ENCODE measurements at regions not wholly inside any gene's neighbourhood (a gene's known extent, or its start where the extent isn't known, plus 50 kb on each side); places are given as distances from the start of the nearest gene placed in this dataset.

- Histone ChIP-seq H3K27me3 (ENCODE audit: control insufficient read depth in 2 of 2, insufficient read depth in 1 of 2, low read length in 1 of 2) (no peaks in the 10 kb centered on the region), H3K27ac (ENCODE audit: low read depth in 1 of 2, low read length in 1 of 2) (no peak overlapping the region), H3K4me3 (ENCODE audit: low read length in 2 of 2) (no peak overlapping the region), H3K4me1 (ENCODE audit: control insufficient read depth in 2 of 2, insufficient read depth in 2 of 2, low read length in 2 of 2) (no peaks in the 10 kb centered on the region), H3K9me3 (ENCODE audit: control insufficient read depth in 2 of 2, insufficient read depth in 1 of 2, low read length in 1 of 2) (no peaks in the 10 kb centered on the region), H3K36me3 (ENCODE audit: control insufficient read depth in 2 of 2, insufficient read depth in 2 of 2, low read length in 1 of 2) (no peaks in the 10 kb centered on the region)
- WGBS = 97% methylated on average over 5 of the region's 5 CpGs
- no peak for DNase-seq (ENCODE audit: low read depth in 6 of 9, low spot score in 9 of 9)
These were observed 170.1 kb upstream of the UBE3A start for GRCh38 chr15:25608926-25609325.

GRCh38 chr15:25605151-25605550 is 166.3 kb upstream of the UBE3A start:
- H3K36me3 ChIP-seq (ENCODE audit: control insufficient read depth in 2 of 2, insufficient read depth in 2 of 2, low read length in 1 of 2) = no peaks in the 10 kb centered on the region
- no peak overlapping the region for H3K4me3 ChIP-seq (ENCODE audit: low read length in 2 of 2)
- H3K9me3 ChIP-seq (ENCODE audit: control insufficient read depth in 2 of 2, insufficient read depth in 1 of 2, low read length in 1 of 2) = no peaks in the 10 kb centered on the region
- no peaks in the 10 kb centered on the region for H3K4me1 ChIP-seq (ENCODE audit: control insufficient read depth in 2 of 2, insufficient read depth in 2 of 2, low read length in 2 of 2)
- H3K27me3 ChIP-seq (ENCODE audit: control insufficient read depth in 2 of 2, insufficient read depth in 1 of 2, low read length in 1 of 2) = no peaks in the 10 kb centered on the region
- no peak for DNase-seq (ENCODE audit: low read depth in 6 of 9, low spot score in 9 of 9)
- WGBS = 85% methylated on average over 1 of the region's 1 CpG
- H3K27ac ChIP-seq (ENCODE audit: low read depth in 1 of 2, low read length in 1 of 2) = no peak overlapping the region

- Histone ChIP-seq H3K4me1 (ENCODE audit: control insufficient read depth in 2 of 2, insufficient read depth in 2 of 2, low read length in 2 of 2) (no peaks in the 10 kb centered on the region), H3K36me3 (ENCODE audit: control insufficient read depth in 2 of 2, insufficient read depth in 2 of 2, low read length in 1 of 2) (no peaks in the 10 kb centered on the region), H3K4me3 (ENCODE audit: low read length in 2 of 2) (no peak overlapping the region), H3K27ac (ENCODE audit: low read depth in 1 of 2, low read length in 1 of 2) (no peak overlapping the region), H3K27me3 (ENCODE audit: control insufficient read depth in 2 of 2, insufficient read depth in 1 of 2, low read length in 1 of 2) (no peaks in the 10 kb centered on the region), H3K9me3 (ENCODE audit: control insufficient read depth in 2 of 2, insufficient read depth in 1 of 2, low read length in 1 of 2) (peaks cover 0 to 4% of the 10 kb centered on the region in 2 donors)
- no peak for DNase-seq (ENCODE audit: low read depth in 6 of 9, low spot score in 9 of 9)
- 79% methylated on average over 1 of the region's 1 CpG for WGBS
These were observed 161.9 kb upstream of the UBE3A start for GRCh38 chr15:25600751-25601150.

GRCh38 chr15:25597571-25597970 is 158.7 kb upstream of the UBE3A start:
- peaks cover 0 to 4% of the 10 kb centered on the region in 2 donors for H3K9me3 ChIP-seq (ENCODE audit: control insufficient read depth in 2 of 2, insufficient read depth in 1 of 2, low read length in 1 of 2)
- H3K27ac ChIP-seq (ENCODE audit: low read depth in 1 of 2, low read length in 1 of 2) = no peak overlapping the region
- no peak for DNase-seq (ENCODE audit: low read depth in 6 of 9, low spot score in 9 of 9)
- H3K4me3 ChIP-seq (ENCODE audit: low read length in 2 of 2) = no peak overlapping the region
- H3K27me3 ChIP-seq (ENCODE audit: control insufficient read depth in 2 of 2, insufficient read depth in 1 of 2, low read length in 1 of 2) = no peaks in the 10 kb centered on the region
- H3K36me3 ChIP-seq (ENCODE audit: control insufficient read depth in 2 of 2, insufficient read depth in 2 of 2, low read length in 1 of 2) = no peaks in the 10 kb centered on the region
- 45% methylated on average over 5 of the region's 5 CpGs for WGBS
- no peaks in the 10 kb centered on the region for H3K4me1 ChIP-seq (ENCODE audit: control insufficient read depth in 2 of 2, insufficient read depth in 2 of 2, low read length in 2 of 2)

GRCh38 chr15:25596644-25597562 is 158.1 kb upstream of the UBE3A start:
- Histone ChIP-seq H3K27ac (ENCODE audit: low read depth in 1 of 2, low read length in 1 of 2) (no peak overlapping the region), H3K4me1 (ENCODE audit: control insufficient read depth in 2 of 2, insufficient read depth in 2 of 2, low read length in 2 of 2) (no peaks in the 10 kb centered on the region), H3K27me3 (ENCODE audit: control insufficient read depth in 2 of 2, insufficient read depth in 1 of 2, low read length in 1 of 2) (no peaks in the 10 kb centered on the region), H3K9me3 (ENCODE audit: control insufficient read depth in 2 of 2, insufficient read depth in 1 of 2, low read length in 1 of 2) (peaks cover 0 to 4% of the 10 kb centered on the region in 2 donors), H3K4me3 (ENCODE audit: low read length in 2 of 2) (no peak overlapping the region), H3K36me3 (ENCODE audit: control insufficient read depth in 2 of 2, insufficient read depth in 2 of 2, low read length in 1 of 2) (no peaks in the 10 kb centered on the region)
- no peak for DNase-seq (ENCODE audit: low read depth in 6 of 9, low spot score in 9 of 9)
- 91% methylated on average over 44 of the region's 44 CpGs for WGBS

DNA sequence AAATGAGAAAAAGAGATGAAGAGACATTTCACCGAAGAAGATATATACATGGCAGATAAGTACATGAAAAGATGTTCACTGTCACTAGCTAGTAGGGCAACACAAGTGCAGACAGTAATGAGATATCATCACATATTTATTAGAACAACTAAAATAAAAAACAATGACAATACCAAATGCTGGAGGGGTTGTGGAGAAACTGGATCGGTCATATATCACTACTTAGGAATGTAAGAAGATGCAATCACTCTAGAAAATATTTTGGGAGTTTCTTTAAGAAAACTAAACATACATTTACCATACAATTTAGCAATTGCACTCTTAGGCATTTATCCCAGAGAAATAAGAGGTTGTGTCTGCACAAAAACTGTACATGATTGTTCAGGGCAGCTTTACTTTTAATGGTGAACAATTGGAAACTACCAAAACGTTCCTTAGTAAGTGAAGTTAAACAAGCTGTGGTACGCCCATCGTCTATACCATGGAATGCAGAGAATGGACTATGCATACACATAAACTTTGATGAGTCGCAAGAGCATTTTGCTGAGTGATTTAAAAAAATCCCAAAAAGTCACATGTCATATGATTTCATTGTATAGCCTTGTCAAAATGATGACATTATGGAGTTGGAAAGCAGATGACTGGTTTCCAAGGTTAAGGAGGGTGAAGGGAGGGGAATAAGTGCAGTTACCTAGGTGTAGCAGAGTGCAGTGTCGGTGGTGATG is 149.0 kb upstream of the UBE3A start:
- H3K4me1 ChIP-seq (ENCODE audit: control insufficient read depth in 2 of 2, insufficient read depth in 2 of 2, low read length in 2 of 2) = no peaks in the 10 kb centered on the region
- DNase-seq (ENCODE audit: low read depth in 6 of 9, low spot score in 9 of 9) = no peak
- WGBS = 88% methylated on average over 7 of the region's 7 CpGs

DNA sequence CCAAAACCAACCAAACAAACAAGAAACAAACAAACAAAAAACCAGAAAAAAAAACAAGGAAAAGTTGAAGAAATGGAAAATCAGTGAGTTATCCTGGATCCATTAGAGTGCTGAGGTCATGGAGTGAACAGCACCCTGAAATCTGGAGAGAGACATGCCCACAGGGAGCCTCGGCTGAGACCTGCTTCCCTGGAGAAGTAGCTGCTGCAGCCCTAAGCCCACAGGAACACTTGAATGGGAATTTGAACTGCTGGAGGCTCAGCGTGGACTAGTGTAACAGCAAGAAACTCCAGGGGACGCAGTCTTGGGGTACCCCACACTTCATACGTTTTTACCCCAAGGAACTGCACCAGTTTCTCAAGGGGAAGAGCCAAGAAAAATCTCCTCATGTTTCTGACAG is 144.1 kb upstream of the UBE3A start:
- 75% methylated on average over 4 of the region's 4 CpGs for WGBS
- H3K4me1 ChIP-seq (ENCODE audit: control insufficient read depth in 2 of 2, insufficient read depth in 2 of 2, low read length in 2 of 2) = no peaks in the 10 kb centered on the region

More for the DNA sequence above, 149.0 kb upstream of the UBE3A start:
- Histone ChIP-seq H3K4me3 (ENCODE audit: low read length in 2 of 2) (no peak overlapping the region), H3K27ac (ENCODE audit: low read depth in 1 of 2, low read length in 1 of 2) (no peak overlapping the region), H3K36me3 (ENCODE audit: control insufficient read depth in 2 of 2, insufficient read depth in 2 of 2, low read length in 1 of 2) (no peaks in the 10 kb centered on the region), H3K9me3 (ENCODE audit: control insufficient read depth in 2 of 2, insufficient read depth in 1 of 2, low read length in 1 of 2) (no peaks in the 10 kb centered on the region), H3K27me3 (ENCODE audit: control insufficient read depth in 2 of 2, insufficient read depth in 1 of 2, low read length in 1 of 2) (no peaks in the 10 kb centered on the region)

DNA sequence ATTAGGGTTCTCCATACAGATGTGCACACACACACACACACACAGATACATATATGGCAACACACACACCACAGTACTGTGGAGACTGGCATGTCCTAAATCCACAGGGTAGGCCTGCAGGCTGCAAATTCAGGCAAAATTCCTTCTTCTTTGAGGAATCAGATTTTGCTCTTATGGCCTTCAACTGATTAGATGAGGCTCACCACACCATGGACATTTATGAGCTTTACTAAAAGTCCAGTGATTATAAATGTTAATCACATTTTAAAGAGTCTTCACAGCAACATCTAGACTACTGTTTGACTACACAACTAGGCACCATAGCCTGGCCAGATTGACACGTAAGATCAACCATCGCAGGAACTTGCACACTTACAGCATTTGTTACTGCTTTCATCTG is 140.3 kb upstream of the UBE3A start:
- Histone ChIP-seq H3K4me3 (ENCODE audit: low read length in 2 of 2) (no peak overlapping the region), H3K27me3 (ENCODE audit: control insufficient read depth in 2 of 2, insufficient read depth in 1 of 2, low read length in 1 of 2) (no peaks in the 10 kb centered on the region), H3K4me1 (ENCODE audit: control insufficient read depth in 2 of 2, insufficient read depth in 2 of 2, low read length in 2 of 2) (no peaks in the 10 kb centered on the region), H3K36me3 (ENCODE audit: control insufficient read depth in 2 of 2, insufficient read depth in 2 of 2, low read length in 1 of 2) (no peaks in the 10 kb centered on the region), H3K27ac (ENCODE audit: low read depth in 1 of 2, low read length in 1 of 2) (no peak overlapping the region), H3K9me3 (ENCODE audit: control insufficient read depth in 2 of 2, insufficient read depth in 1 of 2, low read length in 1 of 2) (no peaks in the 10 kb centered on the region)
- WGBS = 98% methylated on average over 2 of the region's 2 CpGs
- no peak for DNase-seq (ENCODE audit: low read depth in 6 of 9, low spot score in 9 of 9)

More for the DNA sequence above, 144.1 kb upstream of the UBE3A start:
- Histone ChIP-seq H3K4me3 (ENCODE audit: low read length in 2 of 2) (no peak overlapping the region), H3K9me3 (ENCODE audit: control insufficient read depth in 2 of 2, insufficient read depth in 1 of 2, low read length in 1 of 2) (no peaks in the 10 kb centered on the region), H3K27me3 (ENCODE audit: control insufficient read depth in 2 of 2, insufficient read depth in 1 of 2, low read length in 1 of 2) (no peaks in the 10 kb centered on the region), H3K27ac (ENCODE audit: low read depth in 1 of 2, low read length in 1 of 2) (no peak overlapping the region), H3K36me3 (ENCODE audit: control insufficient read depth in 2 of 2, insufficient read depth in 2 of 2, low read length in 1 of 2) (no peaks in the 10 kb centered on the region)
- DNase-seq (ENCODE audit: low read depth in 6 of 9, low spot score in 9 of 9) = no peak

DNA sequence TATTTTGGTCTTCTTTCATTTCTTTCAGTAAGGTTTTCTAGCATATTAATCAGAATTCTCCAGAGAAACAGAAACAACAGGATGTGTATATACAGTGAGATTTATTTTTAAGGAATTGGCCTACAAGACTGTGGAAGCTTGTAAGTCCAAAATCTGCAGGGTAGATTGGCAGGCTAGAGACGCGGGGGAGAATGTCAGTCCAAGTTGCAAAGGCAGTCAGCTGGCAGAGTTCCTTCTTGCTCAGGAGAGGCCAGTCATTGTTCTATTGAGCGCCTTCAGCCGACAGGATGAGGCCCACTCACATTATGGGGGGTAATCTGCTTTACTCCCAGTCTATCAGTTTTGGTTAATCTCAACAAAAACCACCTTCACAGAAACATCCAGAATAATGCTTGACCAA is 133.4 kb upstream of the UBE3A start:
- no peak for DNase-seq (ENCODE audit: low read depth in 6 of 9, low spot score in 9 of 9)
- 52% methylated on average over 4 of the region's 4 CpGs for WGBS

More for the DNA sequence above, 133.4 kb upstream of the UBE3A start:
- no peaks in the 10 kb centered on the region for H3K4me1 ChIP-seq (ENCODE audit: control insufficient read depth in 2 of 2, insufficient read depth in 2 of 2, low read length in 2 of 2)
- H3K36me3 ChIP-seq (ENCODE audit: control insufficient read depth in 2 of 2, insufficient read depth in 2 of 2, low read length in 1 of 2) = no peaks in the 10 kb centered on the region
- no peak overlapping the region for H3K27ac ChIP-seq (ENCODE audit: low read depth in 1 of 2, low read length in 1 of 2)
- no peak overlapping the region for H3K4me3 ChIP-seq (ENCODE audit: low read length in 2 of 2)
- no peaks in the 10 kb centered on the region for H3K27me3 ChIP-seq (ENCODE audit: control insufficient read depth in 2 of 2, insufficient read depth in 1 of 2, low read length in 1 of 2)
- H3K9me3 ChIP-seq (ENCODE audit: control insufficient read depth in 2 of 2, insufficient read depth in 1 of 2, low read length in 1 of 2) = no peaks in the 10 kb centered on the region

Measured in thymus (tissue), 11 donors.